ENCODE measurements at regions not wholly inside any gene's neighbourhood (a gene's known extent, or its start where the extent isn't known, plus 50 kb on each side); places are given as distances from the start of the nearest gene placed in this dataset.

DNA sequence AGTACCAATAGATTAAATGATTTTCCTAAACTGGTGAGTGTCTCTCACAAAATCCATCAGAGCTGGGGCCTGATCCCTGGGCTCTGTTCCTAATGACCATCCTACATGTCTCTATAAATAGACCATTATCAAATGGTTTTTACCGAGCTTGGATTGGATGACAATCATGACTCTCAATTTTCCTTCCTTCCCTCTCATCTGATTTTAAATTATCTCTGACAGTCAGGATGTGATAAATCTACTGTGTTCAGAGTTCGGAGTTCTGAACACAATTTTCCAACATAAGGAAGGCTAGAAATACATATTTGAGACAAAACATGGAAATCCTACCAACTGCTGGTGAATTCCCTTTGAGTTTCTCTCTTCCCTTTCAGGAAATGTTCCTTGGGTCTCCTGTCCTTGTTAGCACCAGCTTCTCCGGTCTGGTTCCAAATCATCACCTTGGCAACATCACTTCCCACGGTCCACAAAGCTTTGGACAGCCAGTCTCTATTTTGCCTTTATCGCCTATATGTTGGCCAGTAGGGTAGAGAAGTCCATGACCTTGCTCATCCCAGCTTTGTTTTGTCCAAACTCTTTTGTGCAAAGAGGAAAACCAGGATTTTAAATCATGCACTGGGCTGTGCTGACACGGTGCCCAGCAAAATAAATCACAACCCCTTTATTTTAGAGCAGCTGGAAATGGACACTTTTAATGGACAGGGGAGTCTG lies 139.6 kb upstream of the ITGA6 start:
- Histone ChIP-seq H3K27me3 (replicated peaks in 1 of 4; ENCODE audit: control insufficient read depth in 3 of 4, extremely low read depth in 1 of 4, insufficient read depth in 3 of 4, low read length in 3 of 4) (no peaks in the 10 kb centered on the region), H3K23me2 (ENCODE audit: low read depth, low read length) (no peaks in the 10 kb centered on the region), H4K20me1 (replicated peaks in 1 of 2; ENCODE audit: control insufficient read depth in 1 of 2, insufficient read depth in 2 of 2, low read length in 2 of 2) (no peaks in the 10 kb centered on the region), H2BK20ac (ENCODE audit: low read length) (no peak overlapping the region), H4K5ac (ENCODE audit: insufficient read length, low read depth, low read length) (no peak overlapping the region), H2AK5ac (ENCODE audit: low read depth, low read length) (no peak overlapping the region), H2BK15ac (ENCODE audit: low read length) (no peak overlapping the region), H4K8ac (ENCODE audit: extremely low read depth, insufficient read depth, low read length) (no peak overlapping the region), H3K9ac (replicated peaks in 1 of 4; ENCODE audit: extremely low read depth in 1 of 4, low read depth in 3 of 4, low read length in 3 of 4) (no peak overlapping the region), H3K27ac (ENCODE audit: low read depth, low read length) (no peak overlapping the region), H2BK12ac (ENCODE audit: low read depth, low read length) (no peak overlapping the region), H3K4me3 (ENCODE audit: extremely low read depth in 1 of 4, insufficient read depth in 2 of 4, low read depth in 3 of 4, low read length in 4 of 4) (no peak overlapping the region), H3K56ac (replicated peaks; ENCODE audit: insufficient read length, low read depth, low read length) (no peak overlapping the region), H3K79me2 (ENCODE audit: control insufficient read depth in 1 of 2, insufficient read depth in 2 of 2, low read length in 2 of 2) (no peaks in the 10 kb centered on the region), H3K9me3 (ENCODE audit: insufficient read depth in 2 of 2, low read depth in 1 of 2, low read length in 1 of 2) (no peaks in the 10 kb centered on the region), H3K18ac (ENCODE audit: extremely low read depth, low read length) (no peak overlapping the region), H2BK120ac (replicated peaks; ENCODE audit: low read depth, low read length) (no peak overlapping the region), H4K91ac (replicated peaks; ENCODE audit: insufficient read length, low read length) (no peak overlapping the region), H3K14ac (ENCODE audit: insufficient read length) (no peak overlapping the region), H2AFZ (ENCODE audit: low read length) (no peak overlapping the region), H3K36me3 (ENCODE audit: control insufficient read depth in 2 of 4, insufficient read depth in 4 of 4, low read length in 3 of 4) (no peaks in the 10 kb centered on the region), H2BK5ac (ENCODE audit: low read depth, low read length) (no peak overlapping the region), H3K79me1 (ENCODE audit: low read depth, low read length) (no peaks in the 10 kb centered on the region), H3K4ac (replicated peaks; ENCODE audit: insufficient read length, low read depth, low read length) (no peak overlapping the region), H3K4me2 (ENCODE audit: insufficient read depth in 1 of 2, low read depth in 2 of 2, low read length in 2 of 2) (no peak overlapping the region), H3K23ac (ENCODE audit: insufficient read length) (no peak overlapping the region), H3K4me1 (replicated peaks in 1 of 4; ENCODE audit: control insufficient read depth in 3 of 4, insufficient read depth in 4 of 4, low read length in 3 of 4) (peaks cover 6 to 12% (median 9%) of the 10 kb centered on the region in 4 experiments)
- no peak for TF ChIP-seq EP300 (IDR thresholded peaks at IDR 0.05; ENCODE audit: borderline replicate concordance in 1 of 2, low read depth in 2 of 2, low read length in 2 of 2)
- TF ChIP-seq ASH2L (IDR thresholded peaks at IDR 0.05; ENCODE audit: low read length) = no peak
- no peak for TF ChIP-seq SAP30 (IDR thresholded peaks at IDR 0.05; ENCODE audit: insufficient read depth, insufficient replicate concordance, low read length)
- no peak for TF ChIP-seq SIX5 (IDR thresholded peaks at IDR 0.05; ENCODE audit: low read depth, low read length)
- TF ChIP-seq SP1 (IDR thresholded peaks at IDR 0.05; ENCODE audit: low read depth, low read length) = no peak
- TF ChIP-seq, protein P1, sequence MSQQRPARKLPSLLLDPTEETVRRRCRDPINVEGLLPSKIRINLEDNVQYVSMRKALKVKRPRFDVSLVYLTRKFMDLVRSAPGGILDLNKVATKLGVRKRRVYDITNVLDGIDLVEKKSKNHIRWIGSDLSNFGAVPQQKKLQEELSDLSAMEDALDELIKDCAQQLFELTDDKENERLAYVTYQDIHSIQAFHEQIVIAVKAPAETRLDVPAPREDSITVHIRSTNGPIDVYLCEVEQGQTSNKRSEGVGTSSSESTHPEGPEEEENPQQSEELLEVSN (IDR thresholded peaks at IDR 0.05) = no peak
- TF ChIP-seq, protein P2, sequence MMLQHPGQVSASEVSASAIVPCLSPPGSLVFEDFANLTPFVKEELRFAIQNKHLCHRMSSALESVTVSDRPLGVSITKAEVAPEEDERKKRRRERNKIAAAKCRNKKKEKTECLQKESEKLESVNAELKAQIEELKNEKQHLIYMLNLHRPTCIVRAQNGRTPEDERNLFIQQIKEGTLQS (IDR thresholded peaks at IDR 0.05; ENCODE audit: insufficient read depth, low read depth, low read length) = no peak
- no peak for TF ChIP-seq MAX (IDR thresholded peaks at IDR 0.05)
- no peak for TF ChIP-seq CHD1 (IDR thresholded peaks at IDR 0.05; ENCODE audit: low read depth, low read length)
- no peak for TF ChIP-seq BRCA1 (IDR thresholded peaks at IDR 0.05; ENCODE audit: low read depth, low read length)
- DNase-seq (ENCODE audit: low read depth in 1 of 2, low spot score in 2 of 2) (no peak), FAIRE-seq (no peak)
- WGBS, 2 experiments (ENCODE audit: extremely low coverage in 1 of 2, insufficient coverage in 1 of 2, insufficient read length in 1 of 2, insufficient replicate concordance in 2 of 2, low coverage in 1 of 2, low lambda C conversion rate in 2 of 2, missing lambda C conversion rate in 1 of 2) = 88% methylated on average over 6 of the region's 6 CpGs; no CpG with 5 or more reads in 1 of the 2 experiments
- ChIA-PET CTCF (ENCODE audit: partially characterized antibody) (interaction anchor here (1.2 to 4.3 kb wide), 2 partner anchors 9 to 174 kb away, joined by 6 to 10 read pairs; no protein-coding TSS in a partner anchor), POLR2A (ENCODE audit: partially characterized antibody) (interaction anchor here (1.6 kb wide), 1 partner anchor 10 kb away, joined by 6 read pairs; no protein-coding TSS in a partner anchor)
